ENCODE measurements at regions not wholly inside any gene's neighbourhood (a gene's known extent, or its start where the extent isn't known, plus 50 kb on each side); places are given as distances from the start of the nearest gene placed in this dataset.

GRCh38 chr12:85639834-85640233 lies 196.4 kb downstream of the RASSF9 start:
- H3K36me3 Mint-ChIP-seq (ENCODE audit: low read depth) = no peaks in the 10 kb centered on the region
- H3K4me3 Mint-ChIP-seq (ENCODE audit: unreplicated experiment) = no peak overlapping the region
- no peaks in the 10 kb centered on the region for H3K4me1 Mint-ChIP-seq (ENCODE audit: low read depth)
- no peak overlapping the region for H3K27ac Mint-ChIP-seq (ENCODE audit: unreplicated experiment)
- TF ChIP-seq CTCF (IDR thresholded peaks at IDR 0.05) = no peak
- DNase-seq (ENCODE audit: low spot score) = no peak
- H3K27me3 Mint-ChIP-seq (ENCODE audit: low read depth) = peaks cover 3% of the 10 kb centered on the region
- no peaks in the 10 kb centered on the region for H3K9me3 Mint-ChIP-seq (ENCODE audit: low read depth)

- no peak for TF ChIP-seq CTCF (IDR thresholded peaks at IDR 0.05)
- Mint-ChIP-seq H3K36me3 (ENCODE audit: low read depth) (no peaks in the 10 kb centered on the region), H3K4me1 (ENCODE audit: low read depth) (no peaks in the 10 kb centered on the region), H3K9me3 (ENCODE audit: low read depth) (no peaks in the 10 kb centered on the region), H3K4me3 (ENCODE audit: unreplicated experiment) (no peak overlapping the region), H3K27me3 (ENCODE audit: low read depth) (no peaks in the 10 kb centered on the region), H3K27ac (ENCODE audit: unreplicated experiment) (no peak overlapping the region)
- DNase-seq (ENCODE audit: low spot score) = no peak
Measured at GRCh38 chr12:85641796-85642195, 194.4 kb downstream of the RASSF9 start.

GRCh38 chr12:85642288-85642687 lies 193.9 kb downstream of the RASSF9 start:
- H3K9me3 Mint-ChIP-seq (ENCODE audit: low read depth) = no peaks in the 10 kb centered on the region
- no peaks in the 10 kb centered on the region for H3K36me3 Mint-ChIP-seq (ENCODE audit: low read depth)
- no peaks in the 10 kb centered on the region for H3K4me1 Mint-ChIP-seq (ENCODE audit: low read depth)
- DNase-seq (ENCODE audit: low spot score) = no peak
- H3K27ac Mint-ChIP-seq (ENCODE audit: unreplicated experiment) = no peak overlapping the region
- H3K27me3 Mint-ChIP-seq (ENCODE audit: low read depth) = no peaks in the 10 kb centered on the region
- H3K4me3 Mint-ChIP-seq (ENCODE audit: unreplicated experiment) = no peak overlapping the region
- TF ChIP-seq CTCF (IDR thresholded peaks at IDR 0.05) = no peak

- peak; percentile 18 for TF ChIP-seq CTCF (IDR thresholded peaks at IDR 0.05)
- DNase-seq (ENCODE audit: low spot score) = no peak
- H3K4me3 Mint-ChIP-seq (ENCODE audit: unreplicated experiment) = no peak overlapping the region
- H3K9me3 Mint-ChIP-seq (ENCODE audit: low read depth) = no peaks in the 10 kb centered on the region
- no peaks in the 10 kb centered on the region for H3K4me1 Mint-ChIP-seq (ENCODE audit: low read depth)
- no peaks in the 10 kb centered on the region for H3K27me3 Mint-ChIP-seq (ENCODE audit: low read depth)
- no peak overlapping the region for H3K27ac Mint-ChIP-seq (ENCODE audit: unreplicated experiment)
- no peaks in the 10 kb centered on the region for H3K36me3 Mint-ChIP-seq (ENCODE audit: low read depth)
Measured at GRCh38 chr12:85642808-85643207, 193.4 kb downstream of the RASSF9 start.

GRCh38 chr12:85644508-85644907 lies 191.7 kb downstream of the RASSF9 start:
- Mint-ChIP-seq H3K27ac (ENCODE audit: unreplicated experiment) (no peak overlapping the region), H3K36me3 (ENCODE audit: low read depth) (no peaks in the 10 kb centered on the region), H3K4me3 (ENCODE audit: unreplicated experiment) (no peak overlapping the region), H3K27me3 (ENCODE audit: low read depth) (no peaks in the 10 kb centered on the region), H3K9me3 (ENCODE audit: low read depth) (peaks cover 2% of the 10 kb centered on the region), H3K4me1 (ENCODE audit: low read depth) (no peaks in the 10 kb centered on the region)
- no peak for DNase-seq (ENCODE audit: low spot score)
- TF ChIP-seq CTCF (IDR thresholded peaks at IDR 0.05) = no peak

Measured in chondrocyte (in vitro differentiated cells).